Tibial nerve (tissue), 4 donors: ENCODE measurements at regions not wholly inside any gene's neighbourhood (a gene's known extent, or its start where the extent isn't known, plus 50 kb on each side); places are given as distances from the start of the nearest gene placed in this dataset.

Source experiments
- DNase-seq, 2 donors: peaks; one replicate each; pipeline ENCODE4 v3.0.0-alpha.2; 2019; ENCODE audit warnings: low spot score in 2 of 2
- H3K27ac ChIP-seq, 4 donors: fragments of 200-600 bp; sonication (generic) in 3 of 4; one replicate each; pipeline ENCODE4 v1.5.1; 2017 to 2019; ENCODE audit warnings: mild to moderate bottlenecking in 1 of 4
- H3K27me3 ChIP-seq, 2 donors: fragments of 200-600 bp; sonication (generic) in 1 of 2; one replicate each; pipeline versions ENCODE4 v1.5.1 to v1.6.0; 2017 to 2019
- H3K36me3 ChIP-seq, 3 donors: fragments of 200-600 bp; sonication (generic); one replicate each; pipeline ENCODE4 v1.5.1; 2018 to 2019
- H3K4me1 ChIP-seq, 4 donors: fragments of 200-600 bp; sonication (generic) in 3 of 4; one replicate each; pipeline ENCODE4 v1.5.1; 2017 to 2019
- H3K4me3 ChIP-seq, 4 donors: fragments of 200-600 bp; sonication (generic) in 3 of 4; one replicate each; pipeline ENCODE4 v1.5.1; 2017 to 2019; ENCODE audit warnings: mild to moderate bottlenecking in 1 of 4, moderate library complexity in 1 of 4
- H3K9me3 ChIP-seq, 4 donors: fragments of 200-600 bp; sonication (generic) in 3 of 4; one replicate each; pipeline ENCODE4 v1.5.1; 2017 to 2019
- EP300 ChIP-seq, 2 donors: sonication (generic); formaldehyde crosslinking; IDR thresholded peaks; one replicate each; pipeline ENCODE4 v1.6.1; 2017; ENCODE audit warnings: antibody characterized with exemption in 2 of 2, mild to moderate bottlenecking in 1 of 2
- POLR2A ChIP-seq, 2 donors: fragments of 450-650 bp; IDR thresholded peaks; one replicate each; pipeline ENCODE4 v1.6.1; 2017; ENCODE audit warnings: antibody characterized with exemption in 2 of 2, mild to moderate bottlenecking in 2 of 2, moderate library complexity in 2 of 2
- WGBS, 2 donors: methylation state at CpG; one replicate each; pipeline ENCODE4 v1.1.5; 2018; 5-methylcytosine and 5-hydroxymethylcytosine counted together
- TF ChIP-seq, protein P1 (sequence below), 5 experiments: fragments of 200-600 bp in 3 of 5; fragments of 450-650 bp in 2 of 5; sonication (generic) in 3 of 5; IDR thresholded peaks; one replicate each; pipeline ENCODE4 v1.5.1; 2016 to 2019; ENCODE audit warnings: antibody characterized with exemption in 5 of 5, mild to moderate bottlenecking in 3 of 5, moderate library complexity in 2 of 5

DNA sequence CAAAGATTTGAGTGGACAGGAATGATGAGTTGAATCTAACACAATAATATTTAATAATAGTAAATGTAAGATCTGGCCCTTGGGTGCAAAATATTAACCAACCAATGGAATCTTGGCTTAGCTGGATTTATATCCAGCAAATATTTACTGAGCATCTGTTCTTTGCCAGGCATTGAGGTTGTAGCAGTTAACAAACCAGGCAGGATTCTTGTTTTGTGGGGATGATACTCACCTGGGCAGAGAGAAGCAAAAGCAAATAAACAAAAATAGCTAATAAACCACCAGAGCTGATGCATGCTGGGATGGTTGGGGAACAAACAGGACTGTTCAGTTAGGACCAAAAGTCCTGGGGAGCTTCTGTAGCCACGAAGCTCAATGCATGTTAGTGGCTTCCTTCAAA, 84.1 kb upstream of the CDH13 start:
- Histone ChIP-seq H3K4me3 (no peak overlapping the region), H3K27me3 (no peaks in the 10 kb centered on the region), H3K4me1 (no peaks in the 10 kb centered on the region), H3K36me3 (no peaks in the 10 kb centered on the region), H3K27ac (no peak overlapping the region), H3K9me3 (peaks cover 0 to 3% (median 0%) of the 10 kb centered on the region in 4 donors)
- TF ChIP-seq EP300 (IDR thresholded peaks at IDR 0.05) (no peak), POLR2A (IDR thresholded peaks at IDR 0.05) (no peak)
- TF ChIP-seq, protein P1, sequence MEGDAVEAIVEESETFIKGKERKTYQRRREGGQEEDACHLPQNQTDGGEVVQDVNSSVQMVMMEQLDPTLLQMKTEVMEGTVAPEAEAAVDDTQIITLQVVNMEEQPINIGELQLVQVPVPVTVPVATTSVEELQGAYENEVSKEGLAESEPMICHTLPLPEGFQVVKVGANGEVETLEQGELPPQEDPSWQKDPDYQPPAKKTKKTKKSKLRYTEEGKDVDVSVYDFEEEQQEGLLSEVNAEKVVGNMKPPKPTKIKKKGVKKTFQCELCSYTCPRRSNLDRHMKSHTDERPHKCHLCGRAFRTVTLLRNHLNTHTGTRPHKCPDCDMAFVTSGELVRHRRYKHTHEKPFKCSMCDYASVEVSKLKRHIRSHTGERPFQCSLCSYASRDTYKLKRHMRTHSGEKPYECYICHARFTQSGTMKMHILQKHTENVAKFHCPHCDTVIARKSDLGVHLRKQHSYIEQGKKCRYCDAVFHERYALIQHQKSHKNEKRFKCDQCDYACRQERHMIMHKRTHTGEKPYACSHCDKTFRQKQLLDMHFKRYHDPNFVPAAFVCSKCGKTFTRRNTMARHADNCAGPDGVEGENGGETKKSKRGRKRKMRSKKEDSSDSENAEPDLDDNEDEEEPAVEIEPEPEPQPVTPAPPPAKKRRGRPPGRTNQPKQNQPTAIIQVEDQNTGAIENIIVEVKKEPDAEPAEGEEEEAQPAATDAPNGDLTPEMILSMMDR (IDR thresholded peaks at IDR 0.05) = no peak
- DNase-seq = no peak
- 70 to 88% methylated on average over 1 of the region's 1 CpG for WGBS, 2 donors

DNA sequence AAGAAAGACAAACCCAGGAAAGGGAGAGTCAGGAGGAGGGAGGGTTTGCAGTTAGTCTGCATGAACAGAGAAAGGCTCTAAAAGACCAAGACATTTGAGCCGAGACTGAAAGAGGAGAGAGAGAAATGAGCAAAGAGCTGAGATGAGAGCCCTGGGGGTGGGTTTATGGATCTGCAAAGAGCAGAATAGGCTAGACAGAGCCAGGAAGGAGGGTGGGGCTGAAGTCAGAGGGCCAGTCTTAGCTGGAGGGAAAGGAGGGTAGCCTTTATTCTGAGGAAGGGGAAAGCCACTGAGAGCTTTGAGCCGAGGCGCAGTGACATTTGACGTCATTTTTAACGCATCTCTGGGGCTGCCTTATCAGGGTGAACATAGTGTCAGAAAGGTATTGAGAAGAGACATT, 85.7 kb upstream of the CDH13 start:
- DNase-seq = no peak
- Histone ChIP-seq H3K27me3 (no peaks in the 10 kb centered on the region), H3K9me3 (peaks cover 0 to 8% (median 0%) of the 10 kb centered on the region in 4 donors), H3K4me1 (no peaks in the 10 kb centered on the region), H3K27ac (no peak overlapping the region), H3K4me3 (no peak overlapping the region), H3K36me3 (no peaks in the 10 kb centered on the region)
- 76% methylated on average over 5 of the region's 5 CpGs for WGBS, 2 donors
- TF ChIP-seq, protein P1 (IDR thresholded peaks at IDR 0.05) = no peak
- TF ChIP-seq POLR2A (IDR thresholded peaks at IDR 0.05) (no peak), EP300 (IDR thresholded peaks at IDR 0.05) (no peak)

DNA sequence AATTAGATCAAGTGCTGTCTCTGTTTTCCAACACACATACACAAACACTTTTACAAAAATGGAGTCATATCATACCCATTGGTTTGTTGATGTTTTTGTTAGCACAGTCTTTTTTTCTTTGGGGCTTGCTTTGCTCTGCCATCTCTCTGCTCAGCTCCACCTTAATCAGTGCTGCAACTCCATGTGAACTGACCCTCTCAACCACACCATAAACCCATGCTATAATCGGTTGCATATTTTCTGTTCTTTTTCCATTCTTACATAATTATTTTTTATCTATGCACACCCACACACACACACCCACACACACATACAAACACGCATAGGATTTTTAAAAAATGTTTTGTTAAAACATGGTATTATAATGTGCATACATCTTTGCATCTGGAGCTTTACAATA, 91.0 kb upstream of the CDH13 start:
- WGBS, 2 donors = 34 to 37% methylated on average over 2 of the region's 2 CpGs
- Histone ChIP-seq H3K4me3 (no peak overlapping the region), H3K27ac (no peak overlapping the region), H3K9me3 (peaks cover 0 to 8% (median 0%) of the 10 kb centered on the region in 4 donors), H3K36me3 (no peaks in the 10 kb centered on the region), H3K4me1 (no peaks in the 10 kb centered on the region), H3K27me3 (no peaks in the 10 kb centered on the region)
- TF ChIP-seq POLR2A (IDR thresholded peaks at IDR 0.05) (no peak), EP300 (IDR thresholded peaks at IDR 0.05) (no peak)
- TF ChIP-seq, protein P1 (IDR thresholded peaks at IDR 0.05) = no peak
- DNase-seq = no peak

DNA sequence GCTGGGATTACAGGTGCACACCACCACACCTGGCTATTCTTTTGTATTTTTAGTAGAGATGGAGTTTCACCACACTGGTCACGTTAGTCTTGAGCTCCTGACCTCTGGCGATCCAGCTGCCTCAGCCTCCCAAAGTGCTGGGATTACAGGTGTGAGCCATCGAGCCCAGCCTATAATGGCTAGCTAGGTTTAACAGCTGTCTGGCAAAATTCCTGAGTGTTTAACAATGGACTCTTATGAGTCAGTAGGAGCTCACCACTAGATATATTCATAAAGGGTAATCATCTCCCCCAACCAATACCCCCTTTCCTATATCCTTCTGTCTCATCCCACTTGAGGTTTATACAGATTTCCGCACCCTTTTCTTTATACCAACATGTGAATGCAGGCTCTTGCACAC, 91.5 kb upstream of the CDH13 start:
- H3K27me3 ChIP-seq = no peaks in the 10 kb centered on the region
- DNase-seq = no peak
- peaks cover 0 to 8% (median 0%) of the 10 kb centered on the region in 4 donors for H3K9me3 ChIP-seq
- H3K27ac ChIP-seq = no peak overlapping the region
- H3K36me3 ChIP-seq = no peaks in the 10 kb centered on the region
- no peaks in the 10 kb centered on the region for H3K4me1 ChIP-seq
- TF ChIP-seq EP300 (IDR thresholded peaks at IDR 0.05) (no peak), POLR2A (IDR thresholded peaks at IDR 0.05) (no peak)
- TF ChIP-seq, protein P1 (IDR thresholded peaks at IDR 0.05) = no peak
- 67 to 80% methylated on average over 4 of the region's 4 CpGs for WGBS, 2 donors
- H3K4me3 ChIP-seq = no peak overlapping the region

DNA sequence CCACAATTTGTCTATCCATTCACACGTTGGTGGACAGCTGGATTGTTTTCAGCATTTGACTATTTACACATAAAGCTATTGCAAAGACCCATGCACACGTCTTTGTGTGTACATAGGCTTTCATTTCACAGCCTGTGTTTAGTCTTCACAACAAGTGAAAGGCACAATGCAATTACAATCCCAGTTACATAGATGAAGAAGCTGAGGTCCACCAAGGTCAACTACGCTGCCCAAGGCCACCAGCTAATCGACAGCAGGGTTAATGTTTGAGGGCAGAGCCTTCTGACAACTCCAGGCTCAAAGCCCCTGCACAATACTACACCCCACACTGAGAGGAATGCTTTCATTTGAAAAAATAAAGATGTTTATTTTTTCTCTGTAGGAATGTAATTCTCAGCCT, 93.6 kb upstream of the CDH13 start:
- no peak overlapping the region for H3K4me3 ChIP-seq
- H3K4me1 ChIP-seq = no peaks in the 10 kb centered on the region
- TF ChIP-seq, protein P1 (IDR thresholded peaks at IDR 0.05) = no peak
- TF ChIP-seq EP300 (IDR thresholded peaks at IDR 0.05) (no peak), POLR2A (IDR thresholded peaks at IDR 0.05) (no peak)
- no peaks in the 10 kb centered on the region for H3K27me3 ChIP-seq
- no peak for DNase-seq
- H3K9me3 ChIP-seq = peaks cover 0 to 11% (median 0%) of the 10 kb centered on the region in 4 donors
- H3K36me3 ChIP-seq = no peaks in the 10 kb centered on the region
- H3K27ac ChIP-seq = no peak overlapping the region
- 39 to 43% methylated on average over 4 of the region's 4 CpGs for WGBS, 2 donors
